Astrocyte of the spinal cord (primary cell): ENCODE measurements at regions not wholly inside any gene's neighbourhood (a gene's known extent, or its start where the extent isn't known, plus 50 kb on each side); places are given as distances from the start of the nearest gene placed in this dataset.

ENCODE experiments used
- DNase-seq: peaks from one replicate; pipeline ENCODE4 v3.0.0; 2011; ENCODE audit warnings: low read depth, low spot score
- H3K4me3 ChIP-seq: 2 replicates; pipeline ENCODE4 v1.5.1; 2011; ENCODE audit warnings: low read depth, mild to moderate bottlenecking, low read length, moderate library complexity
- CTCF ChIP-seq: IDR thresholded peaks from 2 replicates; pipeline ENCODE4 v1.5.1; 2012; ENCODE audit warnings: low read depth, mild to moderate bottlenecking, low read length, inconsistent platforms
- in situ Hi-C: cut with HindIII; loops from 2 replicates; pipeline ENCODE4 v1.10.0; 2017; ENCODE audit warnings: low sequenced_read_pairs

DNA sequence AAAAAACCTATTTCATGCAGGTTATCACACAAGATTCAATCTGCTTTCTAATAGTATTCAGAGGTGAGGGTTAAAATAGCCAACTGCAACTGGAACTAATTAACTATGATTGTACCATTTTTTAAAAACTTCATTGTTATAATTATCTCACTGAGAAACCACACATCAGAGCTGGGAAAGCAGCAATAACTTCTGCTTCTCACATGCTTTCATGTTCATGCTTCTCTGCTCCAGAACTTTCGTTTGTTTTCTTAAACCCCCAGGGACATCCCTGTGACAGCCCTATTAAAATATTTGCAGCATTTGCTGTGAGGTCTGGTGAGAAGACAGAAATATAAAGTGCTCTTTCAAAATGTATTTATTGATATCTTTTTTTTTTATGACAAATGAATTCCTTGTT lies 389.0 kb upstream of the SORCS1 start:
- no peak overlapping the region for H3K4me3 ChIP-seq
- peak; percentile 78 for DNase-seq
- no peak for TF ChIP-seq CTCF
- in situ Hi-C loops: no loop called here

GRCh38 chr10:107552963-107553362 lies 388.5 kb upstream of the SORCS1 start:
- in situ Hi-C loops: no loop called here
- TF ChIP-seq CTCF: no peak
- no peak for DNase-seq
- H3K4me3 ChIP-seq: no peak overlapping the region

- H3K4me3 ChIP-seq: no peak overlapping the region
- in situ Hi-C loops: no loop called here
- DNase-seq: no peak
- no peak for TF ChIP-seq CTCF
Observed at GRCh38 chr10:107548301-107548700, 383.8 kb upstream of the SORCS1 start.

GRCh38 chr10:107546986-107547385 lies 382.5 kb upstream of the SORCS1 start:
- TF ChIP-seq CTCF: no peak
- no peak for DNase-seq
- in situ Hi-C loops: no loop called here
- H3K4me3 ChIP-seq: no peak overlapping the region

- no peak for TF ChIP-seq CTCF
- peak; percentile 41 for DNase-seq
- in situ Hi-C loops: no loop called here
- H3K4me3 ChIP-seq: no peak overlapping the region
Observed at GRCh38 chr10:107546284-107546683, 381.8 kb upstream of the SORCS1 start.

DNA sequence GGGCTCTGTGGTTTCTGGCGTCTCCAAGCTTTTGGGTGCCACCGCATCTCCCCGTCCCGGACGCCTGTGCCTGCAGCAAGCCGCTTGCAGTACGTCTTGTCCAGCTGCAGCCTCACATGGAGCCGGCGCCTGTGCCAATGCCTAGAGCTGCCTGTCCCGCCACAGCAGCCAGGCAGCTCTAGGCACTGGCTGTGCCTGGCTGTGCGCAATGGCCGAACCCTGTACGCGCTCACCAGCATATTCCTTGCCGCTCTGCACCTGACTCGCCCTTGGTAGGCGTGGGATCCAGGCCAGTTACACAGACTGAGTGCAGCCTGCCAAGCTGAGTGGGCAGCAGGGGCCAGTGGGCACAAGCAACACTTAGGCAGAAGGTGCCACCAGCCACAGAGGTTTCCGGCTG lies 381.2 kb upstream of the SORCS1 start:
- H3K4me3 ChIP-seq: no peak overlapping the region
- in situ Hi-C loops: no loop called here
- DNase-seq: no peak
- TF ChIP-seq CTCF: no peak
